Stimulated activated CD8-positive, alpha-beta memory T cell treated with anti-CD3 and anti-CD28 coated beads, Interleukin-4, amount 100 ng/mL, for 4 hours (primary cell): ENCODE measurements at regions not wholly inside any gene's neighbourhood (a gene's known extent, or its start where the extent isn't known, plus 50 kb on each side); places are given as distances from the start of the nearest gene placed in this dataset.
"Not testable (repeated sequence)": the region's sequence is repeated elsewhere in the genome, so short reads cannot be mapped to it uniquely, and the experiment has no call there.

Experiments
- DNase-seq, 2 donors: peaks; one replicate each; pipeline ENCODE4 v3.0.0-alpha.2; 2020; ENCODE audit warnings: low read depth in 2 of 2, low spot score in 1 of 2

DNA sequence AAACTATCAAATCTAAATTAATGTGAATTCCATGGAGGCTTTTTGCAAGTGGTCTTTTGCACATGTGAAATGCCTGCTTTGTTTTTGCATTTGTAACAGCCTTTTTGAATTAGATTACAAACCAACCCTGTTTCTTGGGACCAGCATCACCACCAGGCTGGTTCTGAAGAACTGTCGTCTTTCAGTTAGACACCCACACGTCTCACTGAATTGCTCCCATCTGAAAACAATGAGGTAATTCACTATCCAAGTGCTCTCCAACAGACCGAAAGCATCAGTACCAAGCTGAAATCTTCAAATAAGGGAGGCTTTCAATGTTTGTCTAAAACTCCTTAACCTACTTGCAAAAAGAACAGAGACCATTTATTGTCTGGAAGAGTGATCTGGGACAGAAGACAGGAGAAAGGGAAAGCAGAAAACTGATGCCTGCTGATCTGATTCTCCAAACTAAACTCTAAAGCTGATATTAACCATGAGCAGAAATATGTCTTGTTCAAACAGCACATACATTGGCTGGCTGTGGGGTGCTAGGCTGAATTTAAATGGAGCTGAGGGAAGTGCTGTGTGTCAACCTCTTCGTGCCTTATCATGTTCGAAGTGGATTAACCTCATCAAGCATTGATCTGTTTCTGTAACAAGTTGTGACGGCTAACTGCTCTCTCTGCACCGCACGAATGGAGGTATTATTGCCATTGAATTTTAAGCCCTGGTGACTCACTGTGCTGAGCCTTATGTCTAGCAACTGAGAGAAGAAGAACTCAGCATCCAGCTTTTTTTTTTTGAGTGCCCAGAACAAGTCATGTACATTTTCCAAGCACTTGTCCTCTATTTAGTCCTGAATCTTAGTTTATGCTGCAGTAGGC, 213.7 kb upstream of the P2RY1 start:
- no peak for DNase-seq

DNA sequence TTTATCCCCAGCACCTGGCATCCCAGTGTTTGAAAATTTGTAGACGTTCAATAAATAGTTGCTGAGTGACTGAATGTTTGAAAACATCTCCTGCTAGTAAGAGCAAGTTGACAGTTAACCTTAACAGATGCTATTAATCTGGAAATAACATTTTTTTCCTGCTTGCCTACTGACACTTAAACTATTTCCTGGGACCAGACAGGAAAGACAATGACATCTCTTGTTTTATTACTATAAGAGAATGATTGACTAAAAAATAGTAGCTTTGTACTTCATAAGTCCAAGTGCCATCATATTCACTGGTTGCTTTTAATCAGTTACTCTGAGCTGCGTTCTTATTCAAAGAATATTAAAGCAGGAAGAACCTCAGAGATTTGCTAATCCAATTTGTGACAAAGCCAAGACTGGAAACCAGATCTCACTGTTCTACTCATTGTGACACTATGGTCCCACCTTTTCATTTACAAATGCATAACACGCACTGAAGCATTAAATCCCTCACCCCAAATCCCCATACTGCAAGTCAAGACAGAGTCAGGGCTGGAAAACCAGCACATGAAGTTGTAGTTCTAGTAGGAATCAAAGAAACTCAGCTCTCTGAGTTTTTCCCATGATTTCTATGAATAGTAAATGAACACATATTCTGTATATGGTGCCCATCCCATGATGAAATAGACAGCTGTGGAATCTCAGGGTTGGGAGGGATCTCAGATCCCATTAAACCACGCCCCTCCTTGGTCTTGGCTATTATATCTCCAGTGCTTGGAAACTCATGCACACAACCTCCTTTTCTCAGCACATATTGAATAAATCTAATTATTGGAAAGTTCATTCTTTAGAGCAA, 212.7 kb upstream of the P2RY1 start:
- no peak for DNase-seq

DNA sequence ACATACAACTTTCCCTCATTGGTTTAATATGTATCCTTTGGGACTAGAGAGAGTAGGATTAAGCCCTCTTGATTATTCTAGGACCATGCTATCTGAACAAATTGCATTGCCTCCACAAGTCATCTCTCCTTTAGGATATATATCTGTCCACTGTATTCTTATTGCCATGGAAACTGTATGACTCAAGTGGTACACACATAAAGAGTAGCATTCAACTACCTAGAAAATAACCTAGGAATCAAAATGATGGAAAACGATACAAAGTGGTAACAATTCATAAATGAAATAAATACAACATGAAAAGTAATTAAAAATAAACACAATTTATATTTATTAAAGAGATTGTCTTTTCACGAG, 212.1 kb upstream of the P2RY1 start:
- no peak for DNase-seq

DNA sequence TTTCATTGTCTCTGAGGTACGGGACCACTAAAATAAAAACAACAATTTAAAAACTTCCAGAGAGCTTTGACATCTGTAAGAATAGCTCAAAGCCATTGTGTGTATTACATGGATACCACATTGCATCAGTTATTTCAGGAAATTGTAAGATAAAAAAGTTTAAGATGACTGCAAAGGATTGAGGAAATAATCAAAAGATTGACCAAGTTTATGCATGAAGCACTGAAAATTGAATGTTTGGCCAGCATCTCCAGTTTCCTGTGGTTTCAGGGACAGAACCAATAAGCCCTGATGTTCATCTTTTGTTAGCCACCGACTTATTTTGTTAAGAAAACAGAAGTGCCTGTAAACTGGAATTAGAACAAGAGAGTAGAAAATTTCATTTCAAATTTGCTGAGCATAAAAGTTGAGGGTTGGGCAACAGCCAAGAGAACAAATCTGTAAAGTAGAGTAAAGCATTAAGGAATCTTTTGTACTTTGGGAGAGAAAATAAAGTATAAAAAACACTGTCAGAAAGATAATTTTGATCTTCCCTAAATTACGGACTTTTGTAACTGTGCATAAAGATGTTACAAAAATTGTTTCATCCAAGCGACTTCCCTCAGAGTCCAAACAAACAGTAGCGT, 211.5 kb upstream of the P2RY1 start:
- no peak for DNase-seq

DNA sequence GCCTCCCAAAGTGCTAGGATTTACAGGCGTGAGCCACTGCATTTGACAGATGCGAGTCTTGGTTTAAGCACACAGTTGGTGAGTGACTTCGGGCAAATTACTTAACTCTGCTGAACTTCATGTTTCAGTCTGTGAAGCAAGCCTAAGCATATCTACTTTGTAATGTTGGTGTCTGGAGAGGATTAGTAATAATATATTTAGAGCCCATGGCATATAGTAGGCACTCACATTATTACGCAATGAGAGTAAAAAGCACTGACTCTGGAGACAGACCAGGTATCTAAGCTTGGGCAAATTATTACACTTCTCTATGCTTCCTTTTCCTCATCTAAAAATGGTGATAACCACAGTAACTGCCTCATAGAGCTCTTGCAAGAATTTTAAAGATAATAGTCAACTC, 208.7 kb upstream of the P2RY1 start:
- DNase-seq, result no peak

DNA sequence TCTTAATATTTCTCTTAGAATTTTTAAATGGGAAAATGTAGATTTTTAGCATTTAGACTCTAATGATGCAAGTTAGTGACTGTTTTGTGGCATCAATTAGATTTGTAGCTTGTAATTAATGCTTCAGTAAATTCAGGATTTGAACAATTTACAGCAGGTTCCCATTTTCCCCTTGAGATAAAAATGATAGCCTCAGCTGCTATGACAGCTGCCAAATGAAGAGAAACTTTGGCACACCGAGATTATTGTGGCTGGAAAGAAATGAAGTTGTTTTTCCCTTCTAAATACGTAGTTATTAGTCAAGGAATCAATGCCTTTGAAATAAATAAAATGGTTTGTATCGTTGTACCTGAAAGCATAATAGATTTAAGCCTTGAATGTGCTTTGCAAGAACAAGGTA, 206.4 kb upstream of the P2RY1 start:
- no peak for DNase-seq

DNA sequence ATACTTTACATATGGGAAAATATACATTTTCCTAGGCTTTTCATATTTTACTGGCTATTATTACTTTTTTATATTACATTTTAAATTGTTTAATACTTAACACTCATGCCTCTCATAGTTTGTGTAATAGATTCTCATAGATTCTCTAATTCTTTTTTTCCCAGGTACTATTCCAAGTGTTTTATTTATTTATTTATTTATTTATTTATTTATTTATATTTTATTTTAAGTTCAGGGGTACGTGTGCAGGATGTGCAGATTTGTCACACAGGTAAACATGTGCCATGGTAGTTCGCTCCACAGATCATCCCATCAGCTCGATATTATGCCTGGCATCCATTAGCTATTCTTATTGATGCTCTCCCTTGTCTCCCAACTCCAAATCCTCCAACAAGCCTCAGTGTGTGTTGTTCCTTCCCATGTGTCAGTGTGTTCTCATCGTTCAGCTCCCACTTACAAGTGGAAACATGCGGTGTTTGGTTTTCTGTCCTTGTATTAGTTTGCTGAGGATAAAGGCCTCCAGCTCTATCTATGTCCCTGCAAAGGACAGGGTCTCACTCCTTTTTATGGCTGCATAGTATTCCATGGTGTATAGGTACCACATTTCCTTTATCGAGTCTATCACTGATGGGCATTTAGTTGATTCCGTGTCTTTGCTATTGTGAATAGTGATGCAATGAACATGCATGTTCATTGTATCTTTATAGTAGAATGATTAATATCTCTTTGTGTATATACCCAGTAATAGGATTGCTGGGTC, 205.4 kb upstream of the P2RY1 start:
- no peak for DNase-seq

DNA sequence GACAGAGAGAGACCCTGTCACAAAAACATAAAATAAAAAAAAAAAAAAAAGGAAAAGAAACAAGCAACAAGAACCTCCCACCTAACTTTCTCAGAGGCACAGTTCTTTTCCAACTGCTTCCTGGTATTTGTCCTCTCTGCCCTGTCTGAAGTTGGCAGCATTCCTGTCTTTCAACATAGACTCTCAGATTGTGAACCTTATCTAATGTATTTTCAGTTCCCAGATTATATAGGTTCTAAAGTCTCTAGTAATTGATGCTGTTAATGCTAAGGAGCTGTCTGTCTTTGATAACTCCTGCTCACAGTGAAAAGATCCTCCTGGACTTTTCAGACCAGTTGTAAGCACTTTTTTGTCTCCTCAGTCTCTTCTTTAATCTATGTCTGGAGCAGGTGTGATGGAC, 199.5 kb upstream of the P2RY1 start:
- no peak for DNase-seq

DNA sequence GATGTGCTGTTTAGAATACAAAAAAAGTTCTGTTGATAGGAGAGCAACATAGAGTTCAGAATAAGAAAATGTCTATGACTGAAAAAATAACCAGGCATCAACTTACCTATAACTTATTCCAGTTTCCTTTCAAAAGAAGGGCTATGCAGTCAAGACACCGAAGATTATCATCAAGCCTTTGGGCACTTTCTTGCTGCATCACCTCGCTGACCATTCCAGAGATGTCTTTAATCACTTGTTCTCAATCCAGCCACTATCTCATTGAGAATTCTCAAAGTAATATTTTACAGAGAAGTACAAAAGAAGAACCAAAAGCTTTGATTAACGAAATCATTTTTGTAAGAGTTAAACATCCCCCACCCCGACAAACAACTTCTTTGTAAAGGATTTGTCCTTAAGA, 198.3 kb upstream of the P2RY1 start:
- no peak for DNase-seq

DNA sequence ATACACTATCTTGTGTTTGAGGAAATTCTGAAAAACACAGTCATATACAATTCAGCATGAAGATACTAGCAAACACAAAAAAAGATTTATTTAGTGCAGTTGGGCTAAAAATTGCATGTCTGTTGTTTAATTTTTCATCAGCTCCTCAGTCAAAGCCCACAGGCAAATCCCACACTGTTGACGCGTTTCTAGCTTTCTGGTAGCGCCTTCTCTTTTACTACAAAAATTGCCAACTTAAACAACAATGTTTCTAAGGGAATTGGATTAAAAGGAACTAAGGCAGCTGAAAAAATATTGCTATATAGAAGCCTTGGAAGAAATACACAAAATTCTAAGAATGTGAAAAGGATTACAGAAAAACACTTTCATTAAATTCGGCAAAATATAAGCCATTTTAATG, 196.7 kb upstream of the P2RY1 start:
- no peak for DNase-seq

DNA sequence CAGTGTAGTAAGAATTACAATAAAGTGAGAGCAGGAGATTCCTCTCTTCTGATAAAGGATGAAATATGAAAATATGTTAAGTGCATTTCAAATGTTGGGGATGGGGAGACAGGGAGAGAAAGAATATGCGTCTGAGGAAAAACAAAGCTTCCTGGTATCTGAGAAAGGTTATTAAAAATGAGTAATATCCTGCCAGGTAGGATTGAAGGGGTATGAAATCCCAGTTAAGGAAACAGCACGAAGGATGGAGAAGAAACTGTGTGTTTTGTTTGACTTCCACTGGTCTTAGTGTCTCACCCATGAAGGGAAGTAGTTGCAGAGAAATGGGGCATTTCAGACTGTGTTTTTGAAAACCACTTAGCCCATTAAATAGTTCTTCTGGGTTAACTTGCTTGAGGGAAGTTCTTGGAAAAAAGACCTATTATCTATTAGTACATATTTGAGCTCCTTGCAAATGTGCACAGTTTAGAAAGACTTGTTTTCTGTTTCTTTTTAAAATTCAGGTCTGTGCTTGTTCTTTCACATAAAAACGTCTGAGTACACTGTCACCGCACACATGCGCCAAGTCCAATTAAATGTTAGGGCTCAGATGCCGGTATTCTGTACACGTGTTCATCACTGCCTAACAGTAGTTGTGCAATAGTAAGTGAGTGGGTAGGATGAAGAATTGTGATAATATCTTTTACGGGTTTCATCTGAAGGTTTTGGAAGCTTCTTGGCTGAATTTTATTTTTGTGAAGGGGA, 196.1 kb upstream of the P2RY1 start:
- no peak for DNase-seq

DNA sequence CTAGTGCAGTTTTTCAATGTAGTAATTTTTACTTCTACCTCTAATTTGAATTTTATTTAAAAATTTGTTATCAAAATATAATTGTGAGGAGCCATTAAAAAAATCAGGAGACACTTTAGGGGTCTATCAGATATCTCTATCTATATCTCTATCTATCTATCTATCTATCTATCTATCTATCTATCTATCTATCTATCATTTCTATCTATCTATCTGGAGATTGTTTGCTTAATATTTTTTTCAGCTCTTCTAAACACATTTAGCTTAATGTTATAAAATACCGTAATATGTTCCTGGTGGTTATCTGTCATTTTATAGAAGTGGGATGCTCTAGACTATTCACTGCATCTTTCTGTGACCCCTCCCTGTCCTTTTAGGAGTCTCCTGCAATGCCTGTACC, 193.7 kb upstream of the P2RY1 start:
- no peak for DNase-seq

DNA sequence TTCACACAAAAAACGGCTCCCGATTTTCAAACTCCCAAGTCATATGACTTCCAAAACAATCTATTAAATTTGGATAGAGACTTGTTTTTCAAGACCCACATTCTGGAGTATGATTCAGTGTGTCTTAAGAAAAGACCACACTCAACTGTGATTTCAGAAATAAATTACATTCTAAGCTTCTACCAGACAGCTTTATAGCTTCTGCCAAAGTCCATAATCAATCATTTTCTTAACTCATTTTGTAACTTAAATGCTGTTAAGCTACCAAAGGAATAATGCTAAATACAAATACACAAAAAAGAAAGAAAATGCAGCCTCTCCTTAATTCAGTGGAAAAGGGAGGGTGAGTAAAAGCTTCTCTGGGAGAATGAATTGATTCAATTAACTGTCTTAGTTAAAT, 192.3 kb upstream of the P2RY1 start:
- no peak for DNase-seq

DNA sequence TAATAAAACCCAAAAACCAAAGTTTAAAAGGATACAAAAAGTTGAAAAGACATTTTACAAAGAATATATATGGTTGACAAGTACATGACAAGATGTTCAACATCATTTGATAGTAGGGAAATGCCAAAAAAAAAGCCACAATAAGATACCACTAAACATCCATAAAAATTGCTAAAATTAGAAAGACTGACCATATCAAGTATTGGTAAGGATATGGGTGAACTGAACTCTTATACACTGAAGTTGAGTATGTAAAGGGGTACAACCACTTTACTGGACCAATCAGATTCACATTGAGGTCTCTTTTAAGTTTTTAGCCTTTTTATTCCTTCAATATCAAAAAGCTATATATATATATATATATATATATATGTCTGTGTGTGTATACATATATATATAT, 190.5 kb upstream of the P2RY1 start:
- DNase-seq, result no peak

DNA sequence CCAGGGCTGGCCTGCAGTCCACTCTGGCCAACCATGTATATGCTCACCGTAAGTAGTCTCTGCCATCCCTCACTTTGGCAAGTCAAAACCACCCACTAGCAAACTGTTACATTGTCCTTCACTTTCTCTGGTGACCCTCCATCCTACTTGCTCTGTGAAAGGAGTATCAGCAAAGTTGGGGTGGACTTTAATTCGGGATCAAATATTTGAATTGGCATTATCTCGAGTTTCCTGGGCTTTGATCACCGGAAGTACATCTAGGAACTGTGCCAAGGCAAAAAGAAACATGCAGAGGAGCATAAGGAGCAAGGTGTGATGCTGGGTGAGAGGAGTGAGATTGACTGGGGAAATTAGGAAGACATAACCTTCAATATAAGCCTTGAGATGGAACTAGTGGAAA, 188.9 kb upstream of the P2RY1 start:
- no peak for DNase-seq

DNA sequence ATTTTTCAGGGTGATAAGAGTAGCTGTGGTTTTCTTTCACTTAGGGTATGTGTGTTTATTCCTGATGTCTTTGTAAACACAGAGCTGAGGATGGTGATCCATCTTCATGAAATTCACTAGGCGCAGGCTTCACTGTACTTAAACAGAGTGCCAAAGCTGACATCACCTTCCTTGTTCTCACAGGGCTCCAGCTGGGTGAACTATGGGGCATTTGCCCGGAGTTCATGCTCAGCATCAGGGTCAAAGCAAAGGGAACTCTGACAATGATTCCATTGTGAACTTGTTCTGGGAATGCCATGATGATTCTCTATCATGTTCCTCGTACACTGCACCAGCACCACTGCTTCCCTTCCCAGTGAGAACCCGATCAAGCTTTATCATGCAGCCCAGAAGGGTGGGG, 184.8 kb upstream of the P2RY1 start:
- no peak for DNase-seq

DNA sequence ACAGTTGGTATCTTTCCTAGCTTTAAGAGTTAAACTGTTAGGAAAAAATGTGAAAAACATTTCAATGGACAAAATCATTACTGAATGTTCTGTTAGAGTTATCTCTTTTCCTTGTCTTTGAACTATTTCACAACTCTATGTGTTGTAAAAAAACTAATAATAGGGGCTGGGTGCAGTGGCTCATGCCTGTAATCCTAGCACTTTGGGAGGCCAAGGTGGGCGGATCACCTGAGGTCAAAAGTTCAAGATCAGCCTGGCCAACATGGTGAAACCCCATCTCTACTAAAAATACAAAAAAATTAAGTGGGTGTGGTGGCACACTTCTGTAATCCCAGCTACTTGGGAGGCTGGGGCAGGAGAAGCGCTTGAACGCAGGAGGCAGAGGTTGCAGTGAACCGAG, 184.0 kb upstream of the P2RY1 start:
- not testable (repeated sequence) for DNase-seq

DNA sequence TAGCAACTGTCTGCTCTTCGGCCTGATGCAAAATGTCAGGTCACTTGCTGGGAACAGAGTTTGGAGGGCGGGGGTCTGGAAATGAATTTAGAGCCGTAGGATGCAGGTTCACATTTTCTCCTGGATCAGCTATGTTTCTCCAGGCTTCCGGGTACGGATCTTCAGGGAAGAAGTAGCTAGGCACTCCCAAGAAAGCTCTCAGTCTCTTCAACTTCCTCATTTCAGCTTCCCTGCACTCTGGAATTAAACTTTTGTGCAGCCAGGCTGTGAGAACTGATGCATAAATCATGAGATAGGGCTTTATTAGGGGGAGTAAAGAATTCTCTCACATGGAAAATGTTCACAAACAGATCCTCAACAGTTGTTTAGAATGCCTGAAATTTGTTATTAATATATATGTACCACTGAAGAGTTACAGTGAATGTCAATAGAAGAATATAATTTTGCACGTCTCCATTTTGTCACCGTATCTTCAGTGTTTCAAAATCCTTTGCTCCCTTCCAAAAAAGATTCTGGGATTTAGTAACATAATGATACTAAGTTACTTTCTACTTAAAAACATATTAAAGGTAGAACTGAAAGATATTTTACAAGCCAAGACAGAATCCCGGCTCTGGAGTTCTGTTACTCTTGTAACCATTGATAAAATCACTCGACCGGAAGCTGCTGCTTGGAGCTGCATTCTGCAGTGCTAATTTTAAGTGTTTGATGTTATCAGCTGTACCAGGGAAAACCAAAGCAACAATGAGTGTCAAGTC, 178.5 kb upstream of the P2RY1 start:
- no peak for DNase-seq

DNA sequence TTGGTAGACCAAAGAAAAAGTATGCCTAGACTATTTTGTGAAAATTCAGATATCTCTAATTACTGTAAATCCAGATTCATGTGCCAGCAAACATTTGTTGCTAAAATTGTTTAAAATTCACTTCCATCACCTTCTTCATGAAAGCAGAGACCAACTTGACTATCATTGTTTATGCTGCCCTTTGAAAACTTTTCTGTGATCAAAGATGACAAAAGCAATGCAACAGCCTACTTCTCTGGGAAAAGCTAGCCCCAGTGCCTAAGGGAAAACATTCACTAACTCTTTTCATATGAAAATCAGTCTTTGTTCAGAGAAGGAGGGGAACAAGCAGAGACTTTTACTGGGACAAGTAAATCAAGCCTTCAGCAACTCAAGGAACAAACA, 178.0 kb upstream of the P2RY1 start:
- no peak for DNase-seq
